ENCODE measurements at regions not wholly inside any gene's neighbourhood (a gene's known extent, or its start where the extent isn't known, plus 50 kb on each side); places are given as distances from the start of the nearest gene placed in this dataset.

- H3K36me3 ChIP-seq, result no peaks in the 10 kb centered on the region
- no peaks in the 10 kb centered on the region for H3K9me3 ChIP-seq
- peaks cover 6% of the 10 kb centered on the region for H3K4me1 ChIP-seq
- intact Hi-C loops (cut with DNase I), result no loop called here
- peaks cover 12% of the 10 kb centered on the region for H3K27me3 ChIP-seq (ENCODE audit: low read depth)
- TF ChIP-seq, protein P1, sequence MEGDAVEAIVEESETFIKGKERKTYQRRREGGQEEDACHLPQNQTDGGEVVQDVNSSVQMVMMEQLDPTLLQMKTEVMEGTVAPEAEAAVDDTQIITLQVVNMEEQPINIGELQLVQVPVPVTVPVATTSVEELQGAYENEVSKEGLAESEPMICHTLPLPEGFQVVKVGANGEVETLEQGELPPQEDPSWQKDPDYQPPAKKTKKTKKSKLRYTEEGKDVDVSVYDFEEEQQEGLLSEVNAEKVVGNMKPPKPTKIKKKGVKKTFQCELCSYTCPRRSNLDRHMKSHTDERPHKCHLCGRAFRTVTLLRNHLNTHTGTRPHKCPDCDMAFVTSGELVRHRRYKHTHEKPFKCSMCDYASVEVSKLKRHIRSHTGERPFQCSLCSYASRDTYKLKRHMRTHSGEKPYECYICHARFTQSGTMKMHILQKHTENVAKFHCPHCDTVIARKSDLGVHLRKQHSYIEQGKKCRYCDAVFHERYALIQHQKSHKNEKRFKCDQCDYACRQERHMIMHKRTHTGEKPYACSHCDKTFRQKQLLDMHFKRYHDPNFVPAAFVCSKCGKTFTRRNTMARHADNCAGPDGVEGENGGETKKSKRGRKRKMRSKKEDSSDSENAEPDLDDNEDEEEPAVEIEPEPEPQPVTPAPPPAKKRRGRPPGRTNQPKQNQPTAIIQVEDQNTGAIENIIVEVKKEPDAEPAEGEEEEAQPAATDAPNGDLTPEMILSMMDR (IDR thresholded peaks at IDR 0.05), result no peak
- H3K27ac ChIP-seq, result no peak overlapping the region
- DNase-seq (no peak), ATAC-seq (no peak)
- H3K4me3 ChIP-seq, result no peak overlapping the region
Observed at GRCh38 chr18:34159691-34160185, 65.0 kb downstream of the NOL4 start.

DNA sequence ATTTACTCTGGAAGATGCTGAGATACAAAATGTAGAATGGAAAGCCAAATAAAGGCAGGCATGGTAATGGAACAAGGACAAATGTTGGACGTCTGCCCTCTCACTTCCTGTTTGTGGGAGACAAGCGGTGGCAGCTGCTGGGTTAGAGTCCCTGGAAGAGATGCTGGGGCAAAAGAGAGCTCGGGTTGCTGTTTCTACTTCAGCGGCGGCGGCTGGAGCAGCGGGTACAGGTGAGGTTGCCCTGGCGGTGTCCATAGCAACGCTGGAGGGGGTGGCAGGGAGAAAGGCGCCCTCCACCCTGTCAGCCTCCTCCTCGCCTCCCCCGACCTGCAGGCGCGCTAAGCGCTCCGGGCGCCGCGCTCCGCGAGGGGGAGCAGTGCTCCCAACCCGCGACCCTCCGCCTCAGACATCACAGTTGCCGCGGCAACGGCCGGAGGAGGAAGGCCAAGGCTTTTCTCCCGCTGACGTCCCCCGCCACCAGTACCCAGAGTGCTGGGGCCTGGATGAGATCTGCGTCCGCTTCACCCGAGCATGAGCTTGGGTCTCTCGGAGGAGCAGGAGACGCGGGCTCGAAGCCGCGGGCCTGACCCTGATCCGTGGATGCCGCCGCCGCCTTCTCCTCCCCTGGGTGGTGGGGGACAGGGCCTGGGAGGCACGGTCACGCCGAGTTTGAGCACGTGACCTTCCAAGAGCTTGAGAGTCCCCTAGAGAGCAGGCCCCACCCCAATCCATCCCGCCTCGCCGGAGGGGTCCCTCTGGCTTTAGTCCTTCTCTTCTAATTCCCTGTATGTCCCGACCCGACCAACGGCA lies 65.6 kb downstream of the NOL4 start:
- Histone ChIP-seq H3K9me3 (no peaks in the 10 kb centered on the region), H3K36me3 (no peaks in the 10 kb centered on the region), H3K27me3 (ENCODE audit: low read depth) (peaks cover 12% of the 10 kb centered on the region), H3K4me3 (peak overlapping the region; percentile 22), H3K27ac (no peak overlapping the region), H3K4me1 (peaks cover 6% of the 10 kb centered on the region)
- ATAC-seq, result peak; percentile 39 to 51
- intact Hi-C loops (cut with DNase I), result no loop called here
- peak; percentile 37 for DNase-seq
- TF ChIP-seq, protein P1 (IDR thresholded peaks at IDR 0.05), result no peak

DNA sequence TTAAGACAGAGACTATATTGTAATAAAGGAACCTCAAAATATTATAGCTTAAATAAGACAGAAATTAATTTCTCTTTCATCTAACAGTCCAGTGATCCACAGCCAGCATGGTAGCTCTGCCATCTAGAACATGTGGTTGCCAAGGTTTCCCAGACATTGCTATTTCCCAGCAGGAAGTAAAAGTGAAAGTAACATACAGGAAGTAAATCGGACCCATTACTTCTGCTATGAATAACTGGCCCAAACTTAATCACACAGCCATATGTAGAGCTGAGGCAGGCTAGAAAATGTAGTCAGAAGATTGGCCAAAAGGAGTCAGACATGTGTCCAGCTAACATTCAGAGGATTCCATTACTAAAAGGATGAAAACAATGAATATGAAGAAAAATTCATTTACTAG lies 71.0 kb downstream of the NOL4 start:
- Histone ChIP-seq H3K27me3 (ENCODE audit: low read depth) (no peaks in the 10 kb centered on the region), H3K4me1 (no peaks in the 10 kb centered on the region), H3K36me3 (no peaks in the 10 kb centered on the region), H3K9me3 (no peaks in the 10 kb centered on the region), H3K4me3 (no peak overlapping the region), H3K27ac (no peak overlapping the region)
- DNase-seq, result no peak
- TF ChIP-seq, protein P1 (IDR thresholded peaks at IDR 0.05), result no peak
- intact Hi-C loops (cut with DNase I), result no loop called here
- peak in 1 of 2 donors; percentile 24 for ATAC-seq

- no peak overlapping the region for H3K27ac ChIP-seq
- TF ChIP-seq, protein P1 (IDR thresholded peaks at IDR 0.05), result no peak
- DNase-seq (no peak), ATAC-seq (no peak)
- intact Hi-C loops (cut with DNase I), result no loop called here
- no peaks in the 10 kb centered on the region for H3K4me1 ChIP-seq
- no peaks in the 10 kb centered on the region for H3K27me3 ChIP-seq (ENCODE audit: low read depth)
- no peaks in the 10 kb centered on the region for H3K9me3 ChIP-seq
- no peaks in the 10 kb centered on the region for H3K36me3 ChIP-seq
- H3K4me3 ChIP-seq, result no peak overlapping the region
Observed at GRCh38 chr18:34131006-34131405, 93.7 kb downstream of the NOL4 start.

DNA sequence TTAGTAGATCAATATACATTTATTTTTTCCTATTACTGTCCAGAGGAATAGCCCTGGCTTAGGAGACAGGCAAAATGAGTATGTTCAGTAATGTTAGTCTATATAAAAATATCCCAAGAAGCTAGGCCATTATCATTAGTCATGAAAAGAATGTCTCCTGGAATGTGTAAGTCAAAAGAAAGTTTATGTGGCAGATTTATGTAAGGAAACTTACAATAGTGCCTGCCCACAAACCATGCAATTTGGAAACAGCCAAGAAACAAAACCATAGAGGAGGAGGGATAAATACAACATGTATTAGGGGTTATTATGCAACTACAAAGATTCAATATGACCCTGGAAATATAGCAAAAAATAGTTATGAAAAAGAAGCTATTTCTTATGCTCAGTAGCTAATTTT lies 96.3 kb downstream of the NOL4 start:
- H3K36me3 ChIP-seq, result no peaks in the 10 kb centered on the region
- TF ChIP-seq, protein P1 (IDR thresholded peaks at IDR 0.05), result no peak
- intact Hi-C loops (cut with DNase I), result no loop called here
- ATAC-seq (no peak), DNase-seq (no peak)
- H3K4me1 ChIP-seq, result no peaks in the 10 kb centered on the region
- H3K27me3 ChIP-seq (ENCODE audit: low read depth), result no peaks in the 10 kb centered on the region
- no peak overlapping the region for H3K27ac ChIP-seq
- no peak overlapping the region for H3K4me3 ChIP-seq
- H3K9me3 ChIP-seq, result no peaks in the 10 kb centered on the region
